Endothelial cell (in vitro differentiated cells): ENCODE measurements at regions not wholly inside any gene's neighbourhood (a gene's known extent, or its start where the extent isn't known, plus 50 kb on each side); places are given as distances from the start of the nearest gene placed in this dataset.

Source experiments
- DNase-seq: peaks from one replicate; pipeline ENCODE4 v3.0.0; 2021; ENCODE audit warnings: low spot score
- H3K27ac Mint-ChIP-seq: one replicate; pipeline ENCODE4 v1.8.0; 2021; ENCODE audit warnings: mixed read lengths, inconsistent platforms; ENCODE audit not compliant: unreplicated experiment
- H3K27me3 Mint-ChIP-seq: one replicate; pipeline ENCODE4 v1.8.0; 2021; ENCODE audit warnings: mild to moderate bottlenecking, moderate library complexity, mixed read lengths, inconsistent platforms; ENCODE audit not compliant: unreplicated experiment
- H3K36me3 Mint-ChIP-seq: one replicate; pipeline ENCODE4 v1.8.0; 2021; ENCODE audit warnings: mild to moderate bottlenecking, low read depth, mixed read lengths, inconsistent platforms; ENCODE audit not compliant: unreplicated experiment
- H3K4me1 Mint-ChIP-seq: one replicate; pipeline ENCODE4 v1.8.0; 2021; ENCODE audit warnings: mild to moderate bottlenecking, mixed read lengths, inconsistent platforms; ENCODE audit not compliant: unreplicated experiment
- H3K4me3 Mint-ChIP-seq: one replicate; pipeline ENCODE4 v1.8.0; 2021; ENCODE audit warnings: mild to moderate bottlenecking, mixed read lengths, inconsistent platforms; ENCODE audit not compliant: unreplicated experiment
- H3K9me3 Mint-ChIP-seq: one replicate; pipeline ENCODE4 v1.8.0; 2021; ENCODE audit warnings: mixed read lengths, inconsistent platforms; ENCODE audit not compliant: unreplicated experiment
- CTCF ChIP-seq: fragments of 200-600 bp; sonication (generic); IDR thresholded peaks from one replicate; pipeline ENCODE4 v1.5.0; 2021; ENCODE audit warnings: antibody characterized with exemption; ENCODE audit not compliant: unreplicated experiment

- Mint-ChIP-seq H3K36me3 (no peaks in the 10 kb centered on the region), H3K4me1 (no peaks in the 10 kb centered on the region), H3K27ac (no peak overlapping the region), H3K9me3 (no peaks in the 10 kb centered on the region), H3K27me3 (no peaks in the 10 kb centered on the region), H3K4me3 (no peak overlapping the region)
- TF ChIP-seq CTCF: no peak
- DNase-seq: no peak
Measured at GRCh38 chr6:15879371-15880261, 216.8 kb upstream of the DTNBP1 start.

GRCh38 chr6:15877231-15877630 lies 214.4 kb upstream of the DTNBP1 start:
- TF ChIP-seq CTCF: no peak
- Mint-ChIP-seq H3K27ac (no peak overlapping the region), H3K36me3 (no peaks in the 10 kb centered on the region), H3K4me3 (no peak overlapping the region), H3K9me3 (no peaks in the 10 kb centered on the region), H3K4me1 (no peaks in the 10 kb centered on the region), H3K27me3 (no peaks in the 10 kb centered on the region)
- no peak for DNase-seq

- no peak overlapping the region for H3K27ac Mint-ChIP-seq
- no peak overlapping the region for H3K4me3 Mint-ChIP-seq
- H3K9me3 Mint-ChIP-seq: no peaks in the 10 kb centered on the region
- DNase-seq: no peak
- no peaks in the 10 kb centered on the region for H3K36me3 Mint-ChIP-seq
- H3K27me3 Mint-ChIP-seq: no peaks in the 10 kb centered on the region
- TF ChIP-seq CTCF: no peak
- peaks cover under 1% of the 10 kb centered on the region for H3K4me1 Mint-ChIP-seq
Measured at GRCh38 chr6:15876406-15876805, 213.6 kb upstream of the DTNBP1 start.

- Mint-ChIP-seq H3K27ac (no peak overlapping the region), H3K4me1 (peaks cover 3% of the 10 kb centered on the region), H3K36me3 (no peaks in the 10 kb centered on the region), H3K27me3 (no peaks in the 10 kb centered on the region), H3K4me3 (no peak overlapping the region), H3K9me3 (no peaks in the 10 kb centered on the region)
- no peak for TF ChIP-seq CTCF
- no peak for DNase-seq
Measured at GRCh38 chr6:15875797-15876196, 213.0 kb upstream of the DTNBP1 start.

GRCh38 chr6:15874821-15875220 lies 212.0 kb upstream of the DTNBP1 start:
- no peaks in the 10 kb centered on the region for H3K36me3 Mint-ChIP-seq
- peaks cover 8% of the 10 kb centered on the region for H3K4me1 Mint-ChIP-seq
- no peaks in the 10 kb centered on the region for H3K9me3 Mint-ChIP-seq
- no peak for TF ChIP-seq CTCF
- DNase-seq: no peak
- H3K27ac Mint-ChIP-seq: no peak overlapping the region
- no peak overlapping the region for H3K4me3 Mint-ChIP-seq
- no peaks in the 10 kb centered on the region for H3K27me3 Mint-ChIP-seq
